GM19372 (cell line): ENCODE measurements at regions not wholly inside any gene's neighbourhood (a gene's known extent, or its start where the extent isn't known, plus 50 kb on each side); places are given as distances from the start of the nearest gene placed in this dataset.

Experiments used
- ATAC-seq: cut with Tn5 transposase; IDR thresholded peaks from one replicate; pipeline ENCODE4 v1.9.1; 2021; ENCODE audit warnings: mild to moderate bottlenecking, low read depth, moderate library complexity; ENCODE audit not compliant: unreplicated experiment

- no peak for ATAC-seq
Measured at GRCh38 chr1:5231541-5232315, 577.3 kb downstream of the AJAP1 start.

- no peak for ATAC-seq
Measured at GRCh38 chr1:5227114-5227513, 572.7 kb downstream of the AJAP1 start.

GRCh38 chr1:5225707-5226704 lies 571.6 kb downstream of the AJAP1 start:
- no peak for ATAC-seq

DNA sequence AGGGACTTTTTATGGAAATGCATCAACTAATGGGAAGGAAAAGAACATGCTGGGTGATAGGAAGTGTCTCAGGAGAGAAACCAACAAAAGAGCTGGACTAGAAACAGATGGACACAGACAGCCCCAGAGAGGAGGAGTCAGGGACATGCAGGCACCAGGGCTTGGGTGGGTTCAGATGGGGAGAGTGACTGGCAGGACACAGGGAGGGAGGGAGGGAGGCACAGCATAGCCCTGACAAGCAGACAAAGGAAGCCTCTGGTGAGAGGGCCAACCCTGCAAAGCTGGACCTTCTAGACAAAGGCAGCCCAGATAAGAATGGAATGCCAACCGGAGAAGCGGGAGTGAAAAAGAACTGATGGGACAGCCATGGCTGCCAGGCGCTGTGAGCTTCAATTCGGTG lies 568.8 kb downstream of the AJAP1 start:
- no peak for ATAC-seq

DNA sequence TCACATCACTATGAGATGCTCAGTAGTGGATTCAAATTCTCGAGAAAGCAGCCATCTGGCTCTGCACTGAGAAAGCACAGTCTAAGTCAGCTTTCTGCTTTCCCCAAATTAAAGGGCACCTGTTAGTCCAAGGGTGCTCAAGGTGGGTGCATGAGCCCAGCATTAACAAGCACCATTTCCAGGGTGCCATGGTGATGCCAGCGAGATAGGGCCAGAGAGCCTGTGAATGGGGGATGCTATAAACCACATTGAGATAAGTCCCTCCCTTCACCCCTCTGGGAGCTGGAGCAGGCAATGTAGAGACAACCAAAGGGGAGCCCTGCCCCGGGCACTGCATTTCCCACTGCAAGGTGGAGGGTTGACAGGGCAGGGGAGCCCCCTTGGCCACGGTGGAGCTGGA lies 568.2 kb downstream of the AJAP1 start:
- ATAC-seq: no peak

- ATAC-seq: no peak
Measured at GRCh38 chr1:5221451-5221850, 567.0 kb downstream of the AJAP1 start.

DNA sequence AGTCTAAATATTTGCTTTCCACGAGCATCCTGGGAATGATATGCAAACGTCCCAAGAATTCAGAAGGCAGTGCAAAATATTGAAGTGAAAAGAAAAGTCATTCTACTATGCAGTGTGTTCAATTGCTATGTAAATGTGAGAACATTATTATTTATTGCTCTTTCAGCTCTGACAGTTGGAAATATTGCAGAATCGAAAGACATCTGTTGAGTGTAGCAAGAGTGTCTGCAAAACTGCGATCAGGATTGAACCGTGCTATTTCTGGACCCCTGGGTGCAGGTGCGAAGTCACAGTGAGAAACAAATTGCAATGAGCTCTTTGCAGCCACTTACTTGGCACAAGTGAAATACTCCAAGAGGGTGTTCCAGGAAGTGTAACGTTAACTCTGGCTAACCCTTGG lies 566.4 kb downstream of the AJAP1 start:
- no peak for ATAC-seq

- no peak for ATAC-seq
Measured at GRCh38 chr1:5220421-5220820, 566.0 kb downstream of the AJAP1 start.

- no peak for ATAC-seq
Measured at GRCh38 chr1:5200006-5200405, 545.6 kb downstream of the AJAP1 start.

DNA sequence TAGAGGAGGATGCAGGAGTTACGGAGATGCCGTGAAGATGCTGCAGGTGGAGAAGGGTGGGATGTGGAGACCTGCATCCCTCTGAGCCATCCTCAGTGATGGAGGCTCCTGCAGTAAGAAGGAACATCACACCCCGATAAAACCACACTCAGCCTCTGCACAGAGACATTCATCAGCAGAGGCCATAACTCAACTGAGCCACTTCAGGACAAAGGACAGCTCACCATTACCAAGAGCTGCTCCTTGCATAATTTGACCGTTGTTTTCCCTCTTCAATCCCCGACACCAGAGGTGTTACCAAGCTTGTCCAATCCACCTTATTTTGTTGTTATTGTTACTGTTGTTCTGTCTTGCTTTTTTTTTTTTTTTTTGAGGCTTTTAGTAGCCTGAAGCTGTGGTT lies 543.9 kb downstream of the AJAP1 start:
- no peak for ATAC-seq

- no peak for ATAC-seq
Measured at GRCh38 chr1:5191470-5191869, 537.1 kb downstream of the AJAP1 start.

- no peak for ATAC-seq
Measured at GRCh38 chr1:5189384-5189783, 535.0 kb downstream of the AJAP1 start.

DNA sequence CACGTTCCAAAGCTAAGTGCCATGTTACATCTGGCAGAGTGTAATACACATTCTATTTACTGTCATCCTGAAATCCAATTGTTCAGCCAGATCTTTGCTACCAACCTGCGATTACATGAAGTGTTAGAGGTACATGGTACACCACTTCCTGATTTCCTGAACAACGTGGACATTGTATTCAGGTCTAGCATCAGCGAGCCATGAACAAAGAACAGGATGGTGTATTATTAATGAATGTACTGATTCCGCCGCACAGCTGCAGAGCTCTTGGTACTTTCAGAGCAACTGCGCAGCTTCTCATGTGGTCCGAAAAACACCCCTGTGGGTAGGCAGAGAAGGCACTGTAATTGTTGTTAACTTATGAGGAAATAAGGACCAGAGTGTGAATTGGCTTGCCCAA lies 511.4 kb downstream of the AJAP1 start:
- ATAC-seq: no peak

DNA sequence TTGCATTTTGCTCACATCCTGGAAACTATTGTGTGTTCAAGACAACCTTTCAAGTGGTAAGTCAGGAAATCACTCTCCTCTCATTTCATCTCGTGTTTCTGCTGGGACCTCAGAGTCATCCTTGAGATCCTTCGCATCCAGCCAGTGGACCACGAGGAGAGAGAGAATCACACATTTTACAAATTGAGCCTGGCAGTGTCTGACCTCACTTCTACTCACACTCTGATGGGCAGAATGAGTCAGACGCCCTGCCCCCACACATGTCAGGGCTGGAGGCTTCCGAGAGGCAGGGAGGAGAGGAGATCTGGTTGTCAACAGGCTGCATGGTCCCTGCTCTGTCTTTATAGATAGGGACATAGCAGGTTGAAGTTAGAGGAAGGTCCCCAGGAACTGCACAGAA lies 509.7 kb downstream of the AJAP1 start:
- no peak for ATAC-seq

GRCh38 chr1:5161372-5161771 lies 507.0 kb downstream of the AJAP1 start:
- ATAC-seq: no peak

DNA sequence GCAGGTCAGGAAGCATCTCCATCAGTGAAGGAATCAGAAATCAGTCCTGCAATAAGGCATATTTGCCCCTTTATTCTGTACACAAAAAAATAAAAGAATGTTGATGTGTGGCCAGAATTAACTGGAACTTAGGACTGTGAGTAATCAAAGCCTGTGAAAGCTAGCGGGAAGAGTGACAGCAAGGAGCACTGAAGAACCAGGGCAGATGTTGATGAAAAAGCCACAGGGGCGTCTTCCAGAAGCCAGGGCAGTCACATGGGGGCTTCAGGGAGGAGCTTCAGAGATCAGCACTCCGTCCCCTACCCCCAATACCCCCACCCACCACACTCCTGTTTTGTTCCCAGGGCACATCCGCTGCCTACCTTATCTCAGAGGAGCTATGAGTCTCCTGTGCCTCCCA lies 502.8 kb downstream of the AJAP1 start:
- ATAC-seq: no peak

- no peak for ATAC-seq
Measured at GRCh38 chr1:5156416-5157120, 502.2 kb downstream of the AJAP1 start.

DNA sequence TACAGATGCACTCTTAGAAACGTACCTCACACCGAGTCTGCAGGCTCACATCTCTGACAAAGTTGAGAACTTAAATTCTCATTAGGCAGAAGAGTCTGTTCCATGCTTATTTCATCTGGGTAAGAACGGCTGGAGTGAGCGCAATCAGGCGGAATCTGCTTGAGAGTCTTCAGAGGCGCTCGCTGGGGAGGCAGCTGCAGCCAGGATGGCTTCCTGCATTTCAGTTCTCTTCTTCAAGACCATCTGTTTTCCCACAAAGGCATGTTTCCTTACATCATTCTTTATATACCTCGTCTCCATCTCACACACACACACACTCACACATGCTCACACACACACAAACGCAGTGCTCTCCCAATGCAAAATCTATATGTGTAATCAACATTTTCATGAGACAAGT lies 497.1 kb downstream of the AJAP1 start:
- ATAC-seq: no peak

- no peak for ATAC-seq
Measured at GRCh38 chr1:5150191-5150590, 495.8 kb downstream of the AJAP1 start.

- ATAC-seq: no peak
Measured at GRCh38 chr1:5147806-5148205, 493.4 kb downstream of the AJAP1 start.

GRCh38 chr1:5142389-5142788 lies 488.0 kb downstream of the AJAP1 start:
- no peak for ATAC-seq
